SIG-M5 treated with dmso at 0.1 percent for 504 hours (cell line): ENCODE measurements at regions not wholly inside any gene's neighbourhood (a gene's known extent, or its start where the extent isn't known, plus 50 kb on each side); places are given as distances from the start of the nearest gene placed in this dataset.

ENCODE experiments used
- DNase-seq: peaks from one replicate; lab custom pipeline; 2025; ENCODE audit not compliant: unreplicated experiment; lab: John Stamatoyannopoulos, UW

GRCh38 chr16:51556694-51557340 lies 405.7 kb upstream of the SALL1 start:
- DNase-seq, result no peak

DNA sequence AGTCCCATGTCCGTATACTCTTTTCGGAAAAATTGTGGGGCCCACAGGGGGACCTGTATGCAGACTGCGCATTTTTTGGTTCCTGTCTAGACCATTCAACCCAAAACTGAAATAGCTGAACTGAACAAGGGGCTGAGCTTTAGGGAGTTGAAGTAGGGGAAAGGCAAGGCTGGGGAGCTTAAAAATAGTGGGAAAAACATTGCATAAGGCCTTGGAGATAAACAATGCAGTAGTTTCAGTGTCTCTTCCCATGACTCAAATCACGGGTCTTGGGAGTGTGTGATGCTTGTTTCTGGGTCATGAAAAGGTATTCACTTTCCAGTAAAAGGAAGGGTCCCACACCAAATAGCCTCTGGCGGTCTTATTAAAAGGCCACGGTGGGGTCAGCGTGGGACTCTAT lies 402.8 kb upstream of the SALL1 start:
- no peak for DNase-seq

DNA sequence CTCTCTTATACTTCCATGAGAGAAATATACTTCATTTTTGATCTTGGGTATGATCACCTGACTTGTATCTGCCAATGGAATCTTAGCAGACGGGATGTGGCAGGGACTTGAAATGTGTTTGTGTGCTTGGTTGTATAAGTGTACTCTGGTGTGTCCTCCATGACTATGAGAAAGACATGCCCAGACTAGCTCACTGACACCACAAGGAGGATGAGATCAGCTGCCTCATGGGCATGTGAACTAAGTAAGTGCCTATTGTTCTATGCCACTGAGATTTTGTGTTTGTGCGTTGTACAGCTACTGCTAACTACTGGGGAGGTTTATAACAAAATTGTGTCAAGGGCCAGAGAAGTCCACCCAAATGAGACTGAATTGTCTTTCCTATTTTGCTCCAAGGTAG lies 402.2 kb upstream of the SALL1 start:
- DNase-seq, result no peak

GRCh38 chr16:51550800-51551347 lies 399.8 kb upstream of the SALL1 start:
- DNase-seq, result no peak

GRCh38 chr16:51549836-51550235 lies 398.8 kb upstream of the SALL1 start:
- DNase-seq, result no peak

- no peak for DNase-seq
Measured at GRCh38 chr16:51545951-51546350, 394.9 kb upstream of the SALL1 start.

DNA sequence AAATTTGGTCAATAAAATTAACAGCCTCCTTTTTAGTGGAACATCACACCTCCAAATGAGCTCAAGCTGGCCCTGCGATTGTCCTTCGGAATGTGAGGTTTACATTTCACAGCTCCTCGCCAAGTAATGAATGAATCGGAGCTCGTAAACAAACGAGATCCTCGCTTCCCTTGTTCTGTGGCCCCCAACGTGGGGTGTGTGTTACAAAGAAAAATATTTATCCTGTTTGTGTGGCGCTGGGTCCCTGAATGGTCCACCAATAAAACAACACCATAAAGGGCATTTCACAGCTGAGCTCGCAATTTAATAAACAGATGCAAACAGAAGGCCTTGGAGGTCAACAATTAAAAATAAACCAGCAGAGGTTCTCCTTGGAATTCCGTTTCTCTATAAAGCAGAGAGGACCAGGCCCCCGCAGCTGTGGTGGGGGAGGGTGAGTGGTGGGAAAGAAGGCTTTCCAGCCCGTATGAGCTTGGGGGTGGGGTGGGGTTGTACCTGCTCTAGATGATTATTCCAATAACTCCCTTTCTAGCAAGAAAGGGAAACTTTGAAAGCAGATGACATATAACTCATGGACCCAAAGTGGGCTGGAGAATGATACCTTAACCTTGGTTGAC lies 393.9 kb upstream of the SALL1 start:
- DNase-seq, result no peak

GRCh38 chr16:51543971-51544370 lies 392.9 kb upstream of the SALL1 start:
- no peak for DNase-seq

DNA sequence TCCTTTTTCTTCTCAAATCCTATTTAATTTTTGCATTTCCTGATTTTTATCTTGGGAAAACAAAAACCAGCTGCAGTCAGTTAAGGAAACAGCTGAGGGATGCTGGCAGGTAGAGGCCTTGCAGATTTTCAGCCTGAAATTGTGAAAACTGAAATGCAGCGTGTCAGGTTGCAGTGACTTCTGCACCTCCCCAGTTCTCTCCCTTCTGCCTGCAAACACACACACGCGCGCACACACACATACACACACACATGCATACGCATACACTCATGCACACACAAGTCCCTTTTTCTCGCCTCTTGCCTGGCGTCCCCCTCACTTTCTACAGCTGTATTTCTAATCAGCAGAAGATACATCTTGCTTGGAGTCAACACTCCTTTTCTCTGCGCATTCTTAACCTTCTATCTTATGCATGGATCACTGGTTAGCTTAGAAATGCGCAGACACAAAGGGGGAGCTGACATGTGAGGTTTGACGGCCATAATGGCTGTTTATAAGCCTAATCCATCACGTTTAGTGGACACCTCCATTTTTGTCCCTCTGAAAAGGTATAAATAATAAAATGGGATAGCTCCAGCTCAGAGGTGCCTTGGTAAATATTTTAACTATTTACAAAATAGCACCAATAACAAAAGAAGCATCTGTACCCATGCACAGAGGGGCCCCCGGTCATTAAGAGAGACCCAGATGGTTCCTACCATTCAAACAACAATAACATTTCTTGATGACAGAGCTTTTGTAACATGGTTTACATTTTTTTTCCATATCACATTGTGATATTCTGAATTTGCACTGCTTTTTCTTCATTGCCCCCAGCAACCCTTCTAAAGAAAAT lies 392.1 kb upstream of the SALL1 start:
- DNase-seq, result no peak

DNA sequence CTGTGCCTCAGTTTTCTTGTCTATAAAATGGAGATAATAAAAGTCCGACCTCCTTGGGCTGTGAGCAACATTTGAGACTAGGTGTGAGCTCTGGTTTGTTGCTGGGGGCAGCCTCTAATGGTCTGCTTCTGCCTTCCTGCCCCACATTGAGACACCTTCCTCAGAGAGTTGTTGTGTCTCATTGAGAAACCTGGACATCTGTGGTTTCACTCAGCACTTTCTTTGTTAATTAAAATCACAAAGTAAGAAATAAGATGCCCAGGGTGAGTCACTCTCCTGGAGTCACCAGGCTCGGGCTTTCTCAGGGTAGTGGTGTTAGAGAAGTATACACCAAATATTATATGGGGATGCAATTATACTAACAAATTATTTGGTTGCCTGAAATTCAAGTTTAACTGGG lies 389.2 kb upstream of the SALL1 start:
- DNase-seq, result no peak

DNA sequence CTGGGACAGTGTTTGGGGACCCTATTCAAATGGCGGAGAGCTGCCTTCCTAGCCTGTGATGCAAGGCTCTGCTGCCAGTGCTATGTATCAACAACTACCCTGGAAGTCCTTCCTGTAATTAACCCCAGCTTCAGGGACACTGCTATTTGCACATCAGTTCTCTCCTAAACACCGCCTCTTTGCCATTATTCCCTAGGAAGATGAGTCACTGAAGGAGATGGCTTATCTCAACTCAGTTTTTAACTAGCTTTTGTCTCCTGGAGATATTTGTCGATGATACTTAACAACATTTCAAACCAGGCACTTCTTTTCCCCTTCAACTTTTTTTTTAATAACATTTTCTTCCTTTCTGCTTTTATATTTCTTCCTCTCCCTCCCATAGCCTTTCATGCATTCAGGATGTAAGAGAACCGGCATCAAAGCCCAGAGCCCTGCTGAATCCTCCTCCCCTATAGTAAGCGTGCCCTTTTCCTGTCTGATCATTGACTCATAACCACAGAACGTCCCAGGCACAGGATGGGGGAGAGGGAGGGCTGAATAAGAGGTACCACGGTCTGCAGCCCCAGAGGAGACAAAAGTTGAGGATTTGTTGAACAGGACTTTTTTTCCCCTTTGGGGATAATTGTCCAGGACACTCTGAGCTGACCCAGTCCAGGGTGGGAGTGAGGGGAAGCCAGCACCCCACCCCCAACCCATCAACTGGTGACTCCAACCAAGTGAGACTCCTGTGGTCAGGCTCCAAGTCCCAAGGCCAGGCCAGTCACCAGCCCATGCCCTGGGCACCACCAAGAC lies 387.8 kb upstream of the SALL1 start:
- no peak for DNase-seq

DNA sequence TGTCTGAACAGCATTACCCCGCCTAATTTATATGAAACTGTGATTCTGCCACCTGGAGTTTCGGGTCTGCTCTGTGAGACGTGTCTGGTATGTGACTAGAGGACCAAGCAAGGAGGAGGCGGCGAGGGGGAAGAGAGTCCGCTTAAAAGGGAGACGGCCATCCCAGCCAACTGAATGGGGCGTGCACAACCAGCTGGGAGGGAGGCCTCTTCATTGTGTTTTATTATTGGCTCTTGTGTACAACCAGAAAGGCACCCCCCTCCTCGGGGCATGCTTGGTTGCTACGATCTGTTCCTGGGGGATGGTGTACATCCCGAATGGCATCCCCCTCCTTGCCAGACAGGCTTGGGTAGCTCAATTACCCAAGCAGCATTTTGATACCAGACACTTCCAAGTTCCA lies 384.5 kb upstream of the SALL1 start:
- no peak for DNase-seq

DNA sequence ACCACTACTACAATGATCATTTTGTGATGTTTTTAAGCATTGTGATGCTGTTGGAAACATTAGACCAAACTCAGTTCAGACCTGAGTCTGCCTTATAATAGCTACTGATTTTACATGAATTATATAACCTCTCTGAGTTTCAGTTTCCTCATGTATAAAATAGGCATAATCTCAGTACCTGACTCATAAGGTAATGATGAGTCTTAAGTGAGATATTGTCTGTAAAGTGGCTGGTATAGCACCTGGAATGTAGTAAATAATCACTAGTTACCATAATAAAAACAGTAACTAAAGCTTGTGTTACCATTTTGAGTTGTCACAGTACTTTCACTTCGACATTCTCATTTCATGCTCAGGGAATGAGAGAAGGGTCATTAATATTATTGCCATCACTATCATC lies 381.5 kb upstream of the SALL1 start:
- DNase-seq, result no peak

DNA sequence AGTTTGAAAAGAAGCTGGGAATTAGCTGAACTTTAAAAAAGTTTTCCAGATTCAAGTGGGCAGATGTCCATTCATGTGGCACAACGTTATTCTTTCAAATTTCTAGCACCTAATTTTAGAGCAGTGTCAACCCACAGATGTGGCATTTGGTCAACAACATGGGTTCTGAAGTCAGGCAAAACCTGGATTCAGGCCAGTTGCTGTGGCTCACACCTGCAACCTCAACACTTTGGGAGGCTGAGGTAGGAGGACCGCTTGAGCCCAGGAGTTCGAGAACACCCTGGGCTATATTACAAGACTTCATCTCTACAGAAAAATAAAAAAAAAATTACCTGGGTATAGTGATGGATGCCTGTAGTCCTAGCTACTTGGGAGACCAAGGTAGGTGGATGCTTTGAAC lies 380.2 kb upstream of the SALL1 start:
- no peak for DNase-seq

- DNase-seq, result no peak
Measured at GRCh38 chr16:51527349-51527748, 376.3 kb upstream of the SALL1 start.

DNA sequence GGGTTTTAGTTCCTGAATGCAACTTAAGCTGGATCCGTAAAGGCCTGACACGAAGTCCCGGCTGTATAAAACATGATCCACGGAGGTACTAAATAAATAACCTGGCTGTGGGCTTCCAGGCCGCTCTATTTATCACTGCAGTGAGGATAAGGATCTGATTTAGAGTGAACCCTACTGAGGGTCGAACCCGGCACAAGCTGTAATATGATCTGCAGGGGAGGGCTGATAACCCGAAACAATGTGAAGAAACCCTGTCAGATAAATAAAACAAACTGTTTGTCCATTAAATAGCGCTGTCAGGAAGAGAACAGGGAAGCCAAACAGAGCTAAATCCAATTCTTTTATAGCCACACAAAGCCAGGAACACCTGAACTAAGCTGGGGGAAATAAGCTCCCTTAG lies 375.6 kb upstream of the SALL1 start:
- no peak for DNase-seq

GRCh38 chr16:51524555-51525373 lies 373.7 kb upstream of the SALL1 start:
- no peak for DNase-seq

DNA sequence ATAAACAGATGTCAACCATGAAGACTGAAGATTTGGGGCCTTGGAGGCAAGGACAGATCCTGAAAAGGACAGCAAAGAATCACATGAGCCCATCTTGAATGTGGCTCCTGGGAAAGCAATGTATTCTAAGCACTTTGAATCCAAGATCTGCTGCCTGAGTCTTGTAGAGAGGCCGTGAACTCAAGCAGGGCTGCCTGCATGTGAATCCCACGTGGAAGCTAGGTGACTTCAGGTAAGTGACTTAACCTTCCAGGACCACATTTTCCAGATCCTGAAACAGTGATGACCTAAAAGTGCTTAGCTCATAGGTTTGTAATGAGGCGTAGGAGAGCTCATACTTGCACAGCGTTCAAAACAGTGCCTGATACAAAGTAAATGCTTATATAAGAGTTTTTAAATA lies 373.0 kb upstream of the SALL1 start:
- DNase-seq, result no peak

- no peak for DNase-seq
Measured at GRCh38 chr16:51523400-51523799, 372.3 kb upstream of the SALL1 start.

DNA sequence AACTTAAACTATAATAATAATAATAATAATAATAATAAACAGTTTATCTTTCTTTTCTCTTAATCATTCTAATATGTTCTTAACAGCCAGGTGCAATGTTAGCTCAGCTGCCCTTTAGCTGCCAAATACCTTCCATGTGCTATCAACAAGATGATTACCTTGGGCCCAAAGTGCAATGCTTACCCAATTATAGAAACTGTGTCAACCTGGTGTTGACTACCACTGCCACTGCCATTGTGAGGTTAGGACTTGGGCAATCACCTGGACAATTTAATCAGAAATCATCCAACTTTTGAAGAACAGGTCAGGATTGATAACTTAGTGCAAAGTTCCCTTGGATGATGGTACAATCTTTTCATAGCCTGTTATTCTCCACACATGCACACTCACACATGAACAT lies 371.8 kb upstream of the SALL1 start:
- DNase-seq, result no peak
